ENCODE measurements at regions not wholly inside any gene's neighbourhood (a gene's known extent, or its start where the extent isn't known, plus 50 kb on each side); places are given as distances from the start of the nearest gene placed in this dataset.
"Not testable (repeated sequence)": the region's sequence is repeated elsewhere in the genome, so short reads cannot be mapped to it uniquely, and the experiment has no call there.

DNA sequence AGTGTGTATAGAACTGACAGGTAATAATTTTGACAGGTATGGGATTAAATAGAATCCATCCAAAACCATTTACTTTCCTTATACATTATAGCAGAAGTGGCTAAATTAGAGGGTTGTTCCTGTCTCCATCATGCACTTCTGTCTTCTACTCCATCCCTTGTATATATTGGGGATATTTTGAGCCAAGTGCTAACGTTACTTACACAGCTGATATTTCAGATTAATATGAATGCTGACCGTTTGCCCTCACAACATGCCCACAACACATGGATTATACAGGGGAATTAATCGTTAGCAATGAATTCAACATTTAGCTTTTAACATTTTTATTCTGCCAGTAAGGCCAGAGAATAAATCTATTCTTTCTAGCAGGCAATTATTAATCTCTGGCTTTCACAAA is 1125.0 kb upstream of the FAM98A start:
- TF ChIP-seq, protein P1, sequence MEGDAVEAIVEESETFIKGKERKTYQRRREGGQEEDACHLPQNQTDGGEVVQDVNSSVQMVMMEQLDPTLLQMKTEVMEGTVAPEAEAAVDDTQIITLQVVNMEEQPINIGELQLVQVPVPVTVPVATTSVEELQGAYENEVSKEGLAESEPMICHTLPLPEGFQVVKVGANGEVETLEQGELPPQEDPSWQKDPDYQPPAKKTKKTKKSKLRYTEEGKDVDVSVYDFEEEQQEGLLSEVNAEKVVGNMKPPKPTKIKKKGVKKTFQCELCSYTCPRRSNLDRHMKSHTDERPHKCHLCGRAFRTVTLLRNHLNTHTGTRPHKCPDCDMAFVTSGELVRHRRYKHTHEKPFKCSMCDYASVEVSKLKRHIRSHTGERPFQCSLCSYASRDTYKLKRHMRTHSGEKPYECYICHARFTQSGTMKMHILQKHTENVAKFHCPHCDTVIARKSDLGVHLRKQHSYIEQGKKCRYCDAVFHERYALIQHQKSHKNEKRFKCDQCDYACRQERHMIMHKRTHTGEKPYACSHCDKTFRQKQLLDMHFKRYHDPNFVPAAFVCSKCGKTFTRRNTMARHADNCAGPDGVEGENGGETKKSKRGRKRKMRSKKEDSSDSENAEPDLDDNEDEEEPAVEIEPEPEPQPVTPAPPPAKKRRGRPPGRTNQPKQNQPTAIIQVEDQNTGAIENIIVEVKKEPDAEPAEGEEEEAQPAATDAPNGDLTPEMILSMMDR (conservative IDR thresholded peaks at IDR 0.05; ENCODE audit: control insufficient read depth, insufficient read depth, low read depth, low read length) = no peak
- no peak for DNase-seq (ENCODE audit: low read depth)
- no peak overlapping the region for H3K4me3 ChIP-seq (ENCODE audit: control insufficient read depth, low read depth, low read length)

DNA sequence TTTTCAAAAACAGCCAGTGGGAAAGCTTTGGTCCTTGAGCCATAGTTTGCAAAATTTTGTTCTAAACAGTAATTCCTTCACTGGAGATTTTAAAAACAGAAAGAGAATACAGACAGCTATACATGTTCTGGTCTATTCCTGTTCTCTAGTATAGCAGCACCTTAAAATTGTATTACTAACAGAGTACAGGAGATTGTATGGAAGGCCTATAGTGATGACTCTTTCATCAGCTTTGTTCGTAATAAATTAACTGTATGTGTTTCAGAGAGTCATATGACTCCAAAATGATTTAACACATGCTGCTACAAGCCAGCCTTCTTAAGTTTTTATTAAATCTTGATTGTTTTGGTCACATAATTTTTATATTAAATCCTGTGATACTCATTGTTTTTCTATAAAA is 1124.6 kb upstream of the FAM98A start:
- TF ChIP-seq, protein P1 (conservative IDR thresholded peaks at IDR 0.05; ENCODE audit: control insufficient read depth, insufficient read depth, low read depth, low read length) = no peak
- DNase-seq (ENCODE audit: low read depth) = no peak
- no peak overlapping the region for H3K4me3 ChIP-seq (ENCODE audit: control insufficient read depth, low read depth, low read length)

DNA sequence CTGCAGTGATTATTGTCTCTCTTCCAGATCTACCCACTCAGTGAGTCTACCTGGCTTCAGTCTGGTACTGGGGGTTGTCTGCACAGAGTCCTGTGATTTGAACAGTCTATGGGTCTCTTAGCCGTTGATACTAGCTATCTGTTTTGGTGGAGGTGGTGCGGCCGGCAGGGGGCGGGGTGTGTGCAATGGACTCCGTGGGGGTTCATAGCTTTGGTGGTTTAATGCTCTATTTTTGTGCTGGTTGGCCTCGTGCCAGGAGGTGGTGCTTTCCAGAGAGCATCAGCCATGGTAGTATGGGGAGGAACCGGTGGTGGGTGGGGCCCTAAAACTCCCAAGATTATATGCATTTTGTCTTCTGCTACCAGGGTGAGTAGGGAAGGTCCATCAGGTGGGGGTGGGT is 1120.1 kb upstream of the FAM98A start:
- TF ChIP-seq, protein P1 (conservative IDR thresholded peaks at IDR 0.05; ENCODE audit: control insufficient read depth, insufficient read depth, low read depth, low read length) = no peak
- no peak overlapping the region for H3K4me3 ChIP-seq (ENCODE audit: control insufficient read depth, low read depth, low read length)
- DNase-seq (ENCODE audit: low read depth) = no peak

DNA sequence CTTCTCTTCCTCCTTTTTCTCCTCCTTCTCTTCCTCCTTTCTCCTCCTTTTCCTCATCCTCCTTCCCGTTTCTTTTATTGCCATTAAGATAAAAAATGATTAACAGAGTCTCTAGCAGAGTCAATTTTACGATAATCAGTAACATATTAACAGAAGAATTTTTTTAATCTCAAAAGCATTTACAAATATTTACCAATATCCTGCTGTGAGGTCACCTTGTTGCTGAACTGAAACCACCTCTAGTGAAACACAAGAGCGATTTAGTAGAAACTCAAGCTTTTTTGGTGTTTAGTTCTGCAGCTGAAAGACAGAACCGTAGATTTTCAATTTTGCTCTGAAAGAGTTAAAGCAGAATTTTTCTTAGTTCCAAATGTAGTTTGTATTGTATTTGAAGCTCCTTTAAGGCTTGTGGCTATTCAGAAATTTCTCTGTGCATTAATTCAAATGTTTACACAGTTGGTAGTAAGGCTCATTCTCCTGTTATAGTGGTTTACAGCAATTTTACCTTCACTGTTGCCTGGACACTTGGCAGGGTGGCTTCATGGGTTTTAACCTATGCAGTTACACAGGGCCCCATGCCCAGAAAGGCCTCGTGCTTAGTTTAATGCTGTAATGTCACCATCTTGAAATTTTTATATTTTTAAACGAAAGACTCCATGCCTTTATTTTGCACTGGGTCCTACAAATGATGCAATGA is 1106.6 kb upstream of the FAM98A start:
- TF ChIP-seq, protein P1 (conservative IDR thresholded peaks at IDR 0.05; ENCODE audit: control insufficient read depth, insufficient read depth, low read depth, low read length) = no peak
- H3K4me3 ChIP-seq (ENCODE audit: control insufficient read depth, low read depth, low read length) = no peak overlapping the region
- DNase-seq (ENCODE audit: low read depth) = no peak

DNA sequence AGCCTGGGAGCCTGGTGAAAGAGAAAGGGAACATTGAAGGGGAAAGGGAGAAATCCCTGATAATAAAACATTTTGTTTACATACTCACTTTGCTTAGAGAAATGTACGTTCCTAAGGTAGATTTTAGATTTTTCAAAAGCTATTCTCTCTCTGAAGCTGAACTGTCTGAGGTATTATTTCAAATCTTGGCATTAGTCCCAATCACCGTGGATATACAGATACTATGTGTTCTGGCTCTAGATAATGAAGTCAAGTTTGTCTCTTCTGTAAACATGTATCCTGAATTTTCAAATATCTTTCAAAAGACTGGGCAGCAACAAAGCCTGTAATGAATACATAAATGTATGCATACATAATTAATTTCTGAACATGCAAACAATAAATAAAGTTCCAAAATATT is 1104.2 kb upstream of the FAM98A start:
- TF ChIP-seq, protein P1 (conservative IDR thresholded peaks at IDR 0.05; ENCODE audit: control insufficient read depth, insufficient read depth, low read depth, low read length) = no peak
- no peak overlapping the region for H3K4me3 ChIP-seq (ENCODE audit: control insufficient read depth, low read depth, low read length)
- no peak for DNase-seq (ENCODE audit: low read depth)

DNA sequence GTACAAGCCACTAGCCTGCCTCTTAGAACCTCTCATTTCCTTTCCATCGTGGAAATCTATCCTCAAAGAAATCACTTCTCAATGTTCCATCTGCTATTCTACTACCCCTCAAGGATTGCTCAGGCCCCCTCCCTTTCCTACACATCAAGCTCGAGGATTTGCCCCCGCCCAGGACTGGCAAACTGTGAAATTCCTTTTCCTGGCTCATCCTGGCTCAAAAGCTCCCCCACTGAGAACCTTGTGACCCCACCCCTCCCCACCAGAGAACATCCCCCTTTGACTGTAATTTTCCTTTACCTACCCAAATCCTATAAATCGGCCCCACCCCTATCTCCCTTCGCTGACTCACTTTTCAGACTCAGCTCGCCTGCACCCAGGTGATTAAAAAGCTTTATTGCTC is 1103.3 kb upstream of the FAM98A start:
- not testable (repeated sequence) for H3K4me3 ChIP-seq (ENCODE audit: control insufficient read depth, low read depth, low read length); DNase-seq (ENCODE audit: low read depth)

DNA sequence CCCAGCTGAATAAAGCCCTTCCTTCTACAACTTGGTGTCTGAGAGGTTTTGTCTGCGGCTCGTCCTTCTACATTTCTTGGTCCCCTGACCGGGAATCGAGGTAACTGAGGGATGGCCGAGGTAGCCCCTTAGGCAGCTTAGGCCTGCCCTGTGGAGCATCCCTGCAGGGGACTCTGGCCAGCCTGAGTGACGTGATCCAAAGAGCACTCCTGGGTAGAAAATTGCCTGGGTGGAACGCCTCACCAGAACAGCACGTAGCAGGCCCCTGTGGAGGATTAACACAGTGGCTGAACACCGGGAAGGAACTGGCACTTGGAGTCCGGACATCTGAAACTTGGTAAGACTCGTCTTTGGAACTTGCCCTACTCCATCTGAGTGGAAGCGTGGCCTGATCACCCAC is 1078.5 kb upstream of the FAM98A start:
- not testable (repeated sequence) for DNase-seq (ENCODE audit: low read depth); H3K4me3 ChIP-seq (ENCODE audit: control insufficient read depth, low read depth, low read length)

DNA sequence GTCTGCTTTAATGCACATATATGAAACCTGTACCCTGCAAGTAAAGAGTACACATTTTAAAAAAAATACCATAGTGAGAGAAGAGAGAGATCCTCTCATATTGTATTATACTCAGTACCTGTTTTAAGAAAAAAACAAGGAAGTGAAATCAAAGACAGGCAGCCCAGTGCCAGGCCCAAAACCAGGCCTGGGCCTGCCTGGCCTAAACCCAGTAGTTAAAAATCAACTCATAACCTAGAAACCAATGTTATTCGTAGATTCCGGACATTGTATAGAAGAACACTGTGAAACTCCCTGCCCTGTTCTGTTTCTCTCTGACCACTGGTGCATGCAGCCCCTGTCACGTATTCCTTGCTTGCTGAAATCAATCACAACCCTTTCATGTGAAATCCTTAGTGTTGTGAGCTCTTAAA is 1078.0 kb upstream of the FAM98A start:
- DNase-seq (ENCODE audit: low read depth); H3K4me3 ChIP-seq (ENCODE audit: control insufficient read depth, low read depth, low read length): not testable (repeated sequence)
